Duodenal mucosa (tissue), 2 donors: ENCODE measurements at regions not wholly inside any gene's neighbourhood (a gene's known extent, or its start where the extent isn't known, plus 50 kb on each side); places are given as distances from the start of the nearest gene placed in this dataset.

Experiments used
- H3K27ac ChIP-seq: one replicate; pipeline ENCODE4 v1.7.0; 2013; ENCODE audit warnings: low read depth, low read length
- H3K27me3 ChIP-seq, 2 donors: one replicate each; pipeline ENCODE4 v1.7.0; 2013; ENCODE audit warnings: low read length in 2 of 2, control low read depth in 1 of 2; ENCODE audit not compliant: insufficient read depth in 2 of 2, control insufficient read depth in 1 of 2
- H3K36me3 ChIP-seq, 2 donors: one replicate each; pipeline ENCODE4 v1.7.0; 2013; ENCODE audit warnings: low read length in 2 of 2, control low read depth in 1 of 2; ENCODE audit not compliant: insufficient read depth in 2 of 2, control insufficient read depth in 1 of 2
- H3K4me1 ChIP-seq, 2 donors: one replicate each; pipeline ENCODE4 v1.7.0; 2013; ENCODE audit warnings: low read length in 2 of 2, control low read depth in 1 of 2; ENCODE audit not compliant: insufficient read depth in 2 of 2, control insufficient read depth in 1 of 2
- H3K4me3 ChIP-seq, 2 donors: one replicate each; pipeline ENCODE4 v1.7.0; 2013; ENCODE audit warnings: low read length in 2 of 2, low read depth in 1 of 2
- H3K9ac ChIP-seq, 2 donors: one replicate each; pipeline ENCODE4 v1.7.0; 2013; ENCODE audit warnings: low read length in 2 of 2, low read depth in 1 of 2
- H3K9me3 ChIP-seq, 2 donors: one replicate each; pipeline ENCODE4 v1.7.0; 2013; ENCODE audit warnings: low read length in 2 of 2, control low read depth in 1 of 2; ENCODE audit not compliant: control insufficient read depth in 1 of 2

DNA sequence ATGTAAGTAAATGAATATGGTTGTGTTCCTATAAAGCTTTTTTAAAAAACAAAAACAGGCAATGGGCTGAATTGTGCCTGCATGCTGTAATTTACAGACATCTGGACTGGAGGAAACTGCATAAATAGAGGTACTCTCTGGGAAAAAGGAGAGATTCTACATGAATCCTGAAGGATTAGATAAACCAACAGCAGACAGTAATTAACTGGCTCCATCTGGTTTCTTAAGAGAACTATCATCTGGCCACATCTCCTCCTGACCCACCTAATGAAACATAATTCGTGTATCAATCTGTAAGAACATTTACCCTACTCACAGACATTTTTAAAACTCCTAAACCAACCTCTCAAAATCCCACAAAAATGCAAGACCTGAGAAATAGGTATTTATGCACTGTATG, 528.1 kb upstream of the ST8SIA4 start:
- H3K9me3 ChIP-seq, result no peaks in the 10 kb centered on the region
- no peak overlapping the region for H3K27ac ChIP-seq
- H3K36me3 ChIP-seq, result no peaks in the 10 kb centered on the region
- no peak overlapping the region for H3K9ac ChIP-seq
- H3K4me3 ChIP-seq, result no peak overlapping the region
- no peaks in the 10 kb centered on the region for H3K27me3 ChIP-seq
- no peaks in the 10 kb centered on the region for H3K4me1 ChIP-seq

GRCh38 chr5:101430551-101430950, 527.5 kb upstream of the ST8SIA4 start:
- Histone ChIP-seq H3K9me3 (no peaks in the 10 kb centered on the region), H3K4me1 (no peaks in the 10 kb centered on the region), H3K27ac (no peak overlapping the region), H3K27me3 (no peaks in the 10 kb centered on the region), H3K9ac (no peak overlapping the region), H3K36me3 (no peaks in the 10 kb centered on the region), H3K4me3 (no peak overlapping the region)

DNA sequence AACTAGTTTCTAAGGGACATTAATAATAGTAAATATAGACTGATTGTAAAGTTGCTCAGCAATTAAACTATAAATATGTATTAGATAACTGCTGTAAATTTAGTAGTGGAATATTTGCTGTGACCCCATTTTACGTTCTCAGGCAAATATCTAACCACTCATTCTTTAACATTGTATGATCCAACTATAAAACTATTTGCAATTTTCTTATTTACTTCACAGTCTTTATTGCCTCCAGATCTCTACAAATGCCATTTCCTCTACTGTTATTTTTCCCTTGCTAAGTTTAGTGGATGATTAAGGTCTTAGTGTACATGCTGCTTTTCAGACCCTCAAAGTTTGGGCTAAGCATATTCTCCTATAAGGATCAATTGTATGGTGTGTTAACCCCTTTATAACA, 526.2 kb upstream of the ST8SIA4 start:
- H3K4me3 ChIP-seq, result no peak overlapping the region
- no peaks in the 10 kb centered on the region for H3K9me3 ChIP-seq
- H3K27ac ChIP-seq, result no peak overlapping the region
- H3K9ac ChIP-seq, result no peak overlapping the region
- no peaks in the 10 kb centered on the region for H3K36me3 ChIP-seq
- no peaks in the 10 kb centered on the region for H3K4me1 ChIP-seq
- H3K27me3 ChIP-seq, result no peaks in the 10 kb centered on the region

DNA sequence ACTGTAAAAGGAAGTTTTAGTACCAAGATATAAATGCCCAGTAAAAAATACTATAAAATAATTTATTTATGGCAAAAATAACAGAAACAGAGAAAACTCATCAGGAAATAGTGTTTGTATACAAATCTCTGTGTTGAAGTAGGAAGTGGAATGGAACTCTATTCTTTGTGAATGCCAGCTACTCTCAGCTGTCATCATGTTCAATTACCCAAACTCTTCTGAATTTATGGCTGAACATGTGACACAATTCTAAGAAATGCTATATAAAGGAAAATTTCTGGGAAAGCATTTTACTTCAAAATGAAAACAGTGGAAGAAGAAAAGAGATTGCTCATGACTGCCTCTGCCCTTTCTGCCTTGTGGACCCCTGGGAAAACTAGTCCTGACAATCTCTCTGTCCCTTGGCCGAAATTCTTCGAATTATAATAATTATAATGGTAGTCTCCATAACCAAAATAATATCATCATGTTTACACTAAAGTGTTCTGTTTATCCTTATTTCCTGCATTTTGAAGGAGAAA, 522.3 kb upstream of the ST8SIA4 start:
- no peaks in the 10 kb centered on the region for H3K36me3 ChIP-seq
- no peaks in the 10 kb centered on the region for H3K4me1 ChIP-seq
- H3K9me3 ChIP-seq, result no peaks in the 10 kb centered on the region
- no peak overlapping the region for H3K9ac ChIP-seq
- H3K27me3 ChIP-seq, result no peaks in the 10 kb centered on the region
- no peak overlapping the region for H3K27ac ChIP-seq
- no peak overlapping the region for H3K4me3 ChIP-seq

- Histone ChIP-seq H3K27ac (no peak overlapping the region), H3K4me1 (no peaks in the 10 kb centered on the region), H3K36me3 (no peaks in the 10 kb centered on the region), H3K9me3 (no peaks in the 10 kb centered on the region), H3K4me3 (no peak overlapping the region), H3K27me3 (no peaks in the 10 kb centered on the region), H3K9ac (no peak overlapping the region)
Measured at GRCh38 chr5:101424530-101425175, 521.6 kb upstream of the ST8SIA4 start.

DNA sequence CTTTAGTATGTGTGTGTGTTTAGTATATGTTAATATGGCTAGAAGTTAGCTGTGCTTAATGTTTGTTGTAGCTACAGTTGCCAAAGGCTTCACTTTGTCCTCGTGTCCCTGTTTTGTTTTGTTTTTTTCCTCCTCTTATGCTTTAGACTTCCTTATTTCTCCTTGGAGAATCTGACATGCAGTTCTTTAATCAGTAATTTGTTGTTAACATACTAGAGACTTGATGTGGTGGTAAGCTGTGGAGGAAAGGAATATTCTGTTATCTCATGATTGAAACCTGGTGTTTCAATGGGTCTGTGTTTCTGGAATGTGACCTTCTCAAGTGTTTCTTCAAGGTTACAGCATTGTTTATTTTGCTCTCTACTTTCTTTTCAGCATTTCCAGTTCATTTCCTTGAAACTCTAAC, 515.6 kb upstream of the ST8SIA4 start:
- Histone ChIP-seq H3K4me1 (no peaks in the 10 kb centered on the region), H3K4me3 (no peak overlapping the region), H3K9me3 (no peaks in the 10 kb centered on the region), H3K27ac (no peak overlapping the region), H3K27me3 (no peaks in the 10 kb centered on the region), H3K9ac (no peak overlapping the region), H3K36me3 (no peaks in the 10 kb centered on the region)

- no peaks in the 10 kb centered on the region for H3K36me3 ChIP-seq
- H3K27ac ChIP-seq, result no peak overlapping the region
- H3K4me3 ChIP-seq, result no peak overlapping the region
- H3K9ac ChIP-seq, result no peak overlapping the region
- H3K9me3 ChIP-seq, result no peaks in the 10 kb centered on the region
- no peaks in the 10 kb centered on the region for H3K4me1 ChIP-seq
- H3K27me3 ChIP-seq, result no peaks in the 10 kb centered on the region
Measured at GRCh38 chr5:101404531-101404930, 501.4 kb upstream of the ST8SIA4 start.

DNA sequence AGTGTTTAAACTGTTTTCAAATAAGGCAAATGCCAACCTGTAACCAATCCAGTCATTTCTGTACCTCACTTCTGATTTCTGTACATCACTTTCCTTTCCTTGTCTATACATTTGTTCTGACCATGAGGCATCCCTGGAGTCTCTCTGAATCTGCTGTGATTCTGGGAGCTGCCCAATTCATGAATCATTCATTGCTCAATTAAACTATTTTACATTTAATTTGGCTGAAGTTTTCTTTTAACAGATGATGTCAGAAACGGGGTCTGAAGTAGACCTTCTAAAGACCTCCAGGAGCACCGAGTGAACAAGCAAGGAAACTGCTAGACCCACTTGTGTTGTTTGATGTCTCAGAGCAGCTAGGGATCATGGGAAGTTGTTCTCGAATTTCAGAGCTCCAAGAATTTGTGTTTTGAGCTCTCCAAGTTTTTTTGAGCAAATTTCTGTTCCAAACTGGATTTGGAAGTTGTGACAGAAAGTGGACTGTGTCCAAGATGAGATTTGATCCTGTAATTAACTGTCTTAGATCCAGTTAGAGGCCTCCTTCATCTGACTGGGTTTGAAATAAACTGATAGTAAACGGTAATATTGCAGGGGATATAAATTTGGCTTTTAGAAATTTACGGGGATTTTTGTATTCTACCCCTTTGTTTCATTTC, 490.8 kb upstream of the ST8SIA4 start:
- Histone ChIP-seq H3K9me3 (no peaks in the 10 kb centered on the region), H3K36me3 (no peaks in the 10 kb centered on the region), H3K9ac (no peak overlapping the region), H3K4me3 (no peak overlapping the region), H3K27me3 (no peaks in the 10 kb centered on the region), H3K27ac (no peak overlapping the region), H3K4me1 (no peaks in the 10 kb centered on the region)

GRCh38 chr5:101390151-101390908, 487.2 kb upstream of the ST8SIA4 start:
- Histone ChIP-seq H3K4me3 (no peak overlapping the region), H3K9me3 (no peaks in the 10 kb centered on the region)

DNA sequence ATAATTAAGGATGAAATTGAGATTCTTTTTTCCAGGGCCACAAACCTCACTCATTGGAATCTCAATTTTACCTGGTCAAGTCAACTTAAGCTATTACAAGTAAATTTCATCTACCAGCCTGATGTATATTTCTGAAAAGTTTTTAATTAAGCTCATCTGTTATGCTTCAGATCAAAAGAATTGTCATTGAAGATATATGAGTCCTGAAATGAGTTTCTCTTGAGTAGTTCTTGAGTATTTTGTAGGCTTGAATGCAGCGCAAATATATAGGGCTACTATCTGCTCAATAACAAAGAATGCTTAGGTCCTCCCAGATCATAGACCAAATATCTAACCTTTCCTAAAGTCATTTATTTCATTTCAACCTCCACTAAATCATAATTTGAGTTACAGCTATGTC, 482.2 kb upstream of the ST8SIA4 start:
- no peaks in the 10 kb centered on the region for H3K9me3 ChIP-seq
- H3K36me3 ChIP-seq, result no peaks in the 10 kb centered on the region
- H3K4me3 ChIP-seq, result no peak overlapping the region
- no peaks in the 10 kb centered on the region for H3K27me3 ChIP-seq
- no peak overlapping the region for H3K27ac ChIP-seq
- H3K4me1 ChIP-seq, result no peaks in the 10 kb centered on the region
- H3K9ac ChIP-seq, result no peak overlapping the region

More at GRCh38 chr5:101390151-101390908, 487.2 kb upstream of the ST8SIA4 start:
- H3K27me3 ChIP-seq, result no peaks in the 10 kb centered on the region
- H3K36me3 ChIP-seq, result no peaks in the 10 kb centered on the region
- no peak overlapping the region for H3K27ac ChIP-seq
- no peaks in the 10 kb centered on the region for H3K4me1 ChIP-seq
- H3K9ac ChIP-seq, result no peak overlapping the region
